ENCODE measurements at regions not wholly inside any gene's neighbourhood (a gene's known extent, or its start where the extent isn't known, plus 50 kb on each side); places are given as distances from the start of the nearest gene placed in this dataset.

- Histone ChIP-seq H3K4me3 (no peak overlapping the region), H3K4me1 (no peaks in the 10 kb centered on the region), H3K27ac (no peak overlapping the region), H3K36me3 (ENCODE audit: low read depth, missing control alignments) (no peaks in the 10 kb centered on the region), H3K9me3 (no peaks in the 10 kb centered on the region), H3K27me3 (no peaks in the 10 kb centered on the region)
- TF ChIP-seq CTCF (IDR thresholded peaks at IDR 0.05) (no peak), POLR2A (IDR thresholded peaks at IDR 0.05) (no peak)
- intact Hi-C loops (cut with DNase I; ENCODE audit: low total_unique reads): no loop called here
- 76 to 85% methylated on average over 3 of the region's 3 CpGs for WGBS, 2 donors
- no peak for DNase-seq
Observed at GRCh38 chr11:15499674-15500073, 385.0 kb downstream of the INSC start.

DNA sequence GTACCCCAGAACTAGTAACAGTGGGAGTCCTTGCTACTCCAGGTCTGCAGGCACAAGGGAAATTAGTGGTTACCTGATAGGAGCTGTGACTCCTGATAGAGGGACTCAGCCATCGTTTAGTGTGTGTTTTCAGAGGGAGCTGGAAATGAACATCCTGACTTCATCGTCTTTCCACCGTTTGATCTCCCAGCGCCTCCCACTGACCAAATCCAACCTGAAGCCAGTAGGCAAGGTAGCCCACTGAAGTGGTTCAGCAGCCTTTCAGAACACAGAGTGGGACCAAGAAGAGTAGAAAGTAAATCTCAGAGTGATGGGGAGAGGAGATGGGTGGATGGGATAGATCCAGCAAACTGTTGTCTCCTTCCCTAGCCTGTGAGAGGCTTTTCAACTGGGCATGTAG lies 385.9 kb downstream of the INSC start:
- Histone ChIP-seq H3K36me3 (ENCODE audit: low read depth, missing control alignments) (no peaks in the 10 kb centered on the region), H3K27ac (no peak overlapping the region), H3K27me3 (no peaks in the 10 kb centered on the region), H3K4me1 (no peaks in the 10 kb centered on the region), H3K4me3 (no peak overlapping the region), H3K9me3 (no peaks in the 10 kb centered on the region)
- TF ChIP-seq POLR2A (IDR thresholded peaks at IDR 0.05): no peak
- TF ChIP-seq CTCF (IDR thresholded peaks at IDR 0.05): no peak
- intact Hi-C loops (cut with DNase I; ENCODE audit: low total_unique reads): no loop called here
- 63 to 68% methylated on average over 4 of the region's 4 CpGs for WGBS, 2 donors
- DNase-seq: no peak

GRCh38 chr11:15501566-15501965 lies 386.8 kb downstream of the INSC start:
- Histone ChIP-seq H3K27ac (no peak overlapping the region), H3K27me3 (no peaks in the 10 kb centered on the region), H3K4me1 (no peaks in the 10 kb centered on the region), H3K9me3 (no peaks in the 10 kb centered on the region), H3K4me3 (no peak overlapping the region), H3K36me3 (ENCODE audit: low read depth, missing control alignments) (no peaks in the 10 kb centered on the region)
- intact Hi-C loops (cut with DNase I; ENCODE audit: low total_unique reads): no loop called here
- no peak for DNase-seq
- 80 to 81% methylated on average over 7 of the region's 7 CpGs for WGBS, 2 donors
- TF ChIP-seq POLR2A (IDR thresholded peaks at IDR 0.05) (no peak), CTCF (IDR thresholded peaks at IDR 0.05) (no peak)

DNA sequence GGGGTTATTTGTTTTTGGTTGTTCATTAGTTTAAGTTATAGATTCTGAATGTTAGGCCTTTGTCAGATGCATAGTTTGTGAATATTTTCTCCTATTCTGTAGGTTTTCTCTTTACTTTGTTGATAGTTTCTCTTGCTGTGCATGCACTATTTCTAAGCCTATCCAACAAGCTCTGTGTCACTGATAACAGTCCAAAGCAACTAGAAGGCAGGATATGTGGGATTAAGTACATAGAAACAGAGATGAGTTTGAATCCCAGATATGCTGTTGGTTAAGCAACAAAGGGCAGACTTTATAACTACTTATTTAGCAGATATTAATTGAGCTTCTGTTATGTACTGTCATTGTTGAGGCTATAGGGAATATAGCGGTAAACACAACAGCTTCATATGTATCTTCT lies 390.4 kb downstream of the INSC start:
- TF ChIP-seq CTCF (IDR thresholded peaks at IDR 0.05) (no peak), POLR2A (IDR thresholded peaks at IDR 0.05) (no peak)
- no peak for DNase-seq
- WGBS, 2 donors: 95 to 97% methylated on average over 1 of the region's 1 CpG
- intact Hi-C loops (cut with DNase I; ENCODE audit: low total_unique reads): no loop called here
- H3K36me3 ChIP-seq (ENCODE audit: low read depth, missing control alignments): no peaks in the 10 kb centered on the region
- H3K4me1 ChIP-seq: no peaks in the 10 kb centered on the region
- no peak overlapping the region for H3K27ac ChIP-seq
- no peaks in the 10 kb centered on the region for H3K27me3 ChIP-seq
- H3K4me3 ChIP-seq: no peak overlapping the region
- no peaks in the 10 kb centered on the region for H3K9me3 ChIP-seq

GRCh38 chr11:15507592-15507991 lies 392.9 kb downstream of the INSC start:
- Histone ChIP-seq H3K4me3 (no peak overlapping the region), H3K36me3 (ENCODE audit: low read depth, missing control alignments) (no peaks in the 10 kb centered on the region), H3K4me1 (no peaks in the 10 kb centered on the region), H3K9me3 (no peaks in the 10 kb centered on the region), H3K27me3 (no peaks in the 10 kb centered on the region), H3K27ac (no peak overlapping the region)
- TF ChIP-seq CTCF (IDR thresholded peaks at IDR 0.05): no peak
- TF ChIP-seq POLR2A (IDR thresholded peaks at IDR 0.05): no peak
- no peak for DNase-seq
- intact Hi-C loops (cut with DNase I; ENCODE audit: low total_unique reads): no loop called here
- 59 to 63% methylated on average over 6 of the region's 6 CpGs for WGBS, 2 donors
